Natural killer cell (primary cell): ENCODE measurements at regions not wholly inside any gene's neighbourhood (a gene's known extent, or its start where the extent isn't known, plus 50 kb on each side); places are given as distances from the start of the nearest gene placed in this dataset.

Source experiments
- ATAC-seq, 3 donors: fragments of 150-1000 bp in 2 of 3; fragments of 200-7000 bp in 1 of 3; cut with Tn5 transposase; 1 replicate in 1 of 3; 2 replicates in 2 of 3; pipeline ENCODE4 v1.10.0; 2021; ENCODE audit warnings: mild to moderate bottlenecking in 2 of 3, moderate library complexity in 2 of 3
- DNase-seq, 2 donors: peaks; one replicate each; pipeline versions ENCODE4 v3.0.0 to v3.0.0-alpha.2; 2013 to 2021; ENCODE audit warnings: mixed read lengths in 1 of 2
- H3K27ac ChIP-seq: one replicate; pipeline ENCODE4 v1.5.1; 2013; ENCODE audit warnings: mild to moderate bottlenecking, low read length
- H3K27me3 ChIP-seq: one replicate; pipeline ENCODE4 v1.6.1; 2013; ENCODE audit warnings: low read length; ENCODE audit not compliant: control insufficient read depth, insufficient read depth
- H3K36me3 ChIP-seq: one replicate; pipeline ENCODE4 v1.6.1; 2013; ENCODE audit warnings: low read length; ENCODE audit not compliant: control insufficient read depth, insufficient read depth
- H3K4me1 ChIP-seq: one replicate; pipeline ENCODE4 v1.6.1; 2013; ENCODE audit warnings: low read length; ENCODE audit not compliant: control insufficient read depth, insufficient read depth
- H3K4me3 ChIP-seq: one replicate; pipeline ENCODE4 v1.5.1; 2013; ENCODE audit warnings: low read length
- H3K9me3 ChIP-seq: one replicate; pipeline ENCODE4 v1.6.1; 2013; ENCODE audit warnings: low read length; ENCODE audit not compliant: control insufficient read depth, insufficient read depth
- H3K27ac Mint-ChIP-seq, 2 donors: one replicate each; pipeline ENCODE4 v1.8.0; 2022; ENCODE audit warnings: mild to moderate bottlenecking in 2 of 2, mixed read lengths in 2 of 2, moderate library complexity in 1 of 2
- H3K27me3 Mint-ChIP-seq, 2 donors: one replicate each; pipeline ENCODE4 v1.8.0; 2022; ENCODE audit warnings: low read depth in 2 of 2, mixed read lengths in 2 of 2
- H3K36me3 Mint-ChIP-seq: one replicate; pipeline ENCODE4 v1.8.0; 2022; ENCODE audit warnings: mixed read lengths
- H3K4me1 Mint-ChIP-seq, 2 donors: one replicate each; pipeline ENCODE4 v1.8.0; 2022; ENCODE audit warnings: mixed read lengths in 2 of 2
- H3K4me3 Mint-ChIP-seq: one replicate; pipeline ENCODE4 v1.8.0; 2022; ENCODE audit warnings: mild to moderate bottlenecking, moderate library complexity, mixed read lengths
- H3K9me3 Mint-ChIP-seq, 2 donors: one replicate each; pipeline ENCODE4 v1.8.0; 2022; ENCODE audit warnings: mixed read lengths in 2 of 2
- CTCF ChIP-seq: fragments of 200-600 bp; IDR thresholded peaks from one replicate; pipeline ENCODE4 v1.8.0; 2022; ENCODE audit warnings: antibody characterized with exemption
- WGBS: methylation state at CpG from one replicate; pipeline ENCODE4 v1.1.7; 2013; ENCODE audit warnings: missing lambda C conversion rate; ENCODE audit not compliant: insufficient coverage; 5-methylcytosine and 5-hydroxymethylcytosine counted together
- intact Hi-C: fragments of 100-400 bp; cut with micrococcal nuclease; formaldehyde crosslinking; loops from one replicate; pipeline ENCODE4 v1.14.2; 2022

DNA sequence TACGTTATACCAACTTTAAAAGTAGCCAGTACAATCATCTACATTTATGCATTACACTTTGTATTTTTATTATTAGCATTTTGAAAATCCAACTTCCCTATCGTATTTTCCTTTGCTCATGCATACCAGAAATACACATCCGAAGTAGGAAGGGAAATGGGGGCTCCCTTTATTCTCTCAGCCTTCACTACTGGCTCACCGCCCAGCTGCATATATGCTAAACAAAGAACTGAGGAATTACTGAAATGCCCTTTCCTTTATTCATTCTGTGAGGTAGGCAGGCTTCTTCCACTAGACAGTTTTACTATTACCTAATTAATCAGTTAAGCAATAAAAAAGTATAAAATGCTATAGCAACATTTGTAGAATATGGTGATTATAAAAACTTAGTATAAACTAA is 291.6 kb downstream of the KLF12 start:
- intact Hi-C loops: no loop called here
- H3K27me3 Mint-ChIP-seq: no peaks in the 10 kb centered on the region
- no peak for ATAC-seq
- peaks cover 41 to 54% of the 10 kb centered on the region in 2 donors for H3K4me1 Mint-ChIP-seq
- Histone ChIP-seq H3K9me3 (no peaks in the 10 kb centered on the region), H3K4me1 (no peaks in the 10 kb centered on the region), H3K36me3 (peaks cover 17% of the 10 kb centered on the region), H3K4me3 (no peak overlapping the region), H3K27me3 (no peaks in the 10 kb centered on the region), H3K27ac (no peak overlapping the region)
- H3K27ac Mint-ChIP-seq: no peak overlapping the region
- no peaks in the 10 kb centered on the region for H3K9me3 Mint-ChIP-seq
- WGBS: 94% methylated on average over 3 of the region's 4 CpGs
- peaks cover 7% of the 10 kb centered on the region for H3K36me3 Mint-ChIP-seq
- H3K4me3 Mint-ChIP-seq: no peak overlapping the region
- TF ChIP-seq CTCF: no peak
- DNase-seq: no peak

DNA sequence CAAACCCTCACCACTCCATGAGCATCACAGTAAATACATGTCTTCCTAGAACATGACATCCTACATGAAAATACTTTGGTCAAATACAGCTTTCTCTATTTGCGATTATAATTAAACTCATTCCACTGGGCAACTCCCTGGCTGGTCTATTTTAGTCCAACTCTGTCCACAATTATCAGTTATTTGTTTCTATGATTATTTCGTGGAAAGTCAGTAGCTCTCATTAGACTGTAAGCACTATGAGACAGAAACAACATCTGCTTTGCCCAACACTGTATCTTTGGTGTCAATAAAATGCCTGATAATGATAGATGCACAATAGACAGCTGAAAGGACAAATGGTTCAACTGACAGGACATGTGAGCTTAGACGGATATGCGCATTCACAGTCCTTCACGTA is 292.0 kb downstream of the KLF12 start:
- TF ChIP-seq CTCF: no peak
- Histone ChIP-seq H3K4me1 (no peaks in the 10 kb centered on the region), H3K9me3 (no peaks in the 10 kb centered on the region), H3K27ac (no peak overlapping the region), H3K36me3 (peaks cover 17% of the 10 kb centered on the region), H3K4me3 (no peak overlapping the region), H3K27me3 (no peaks in the 10 kb centered on the region)
- no peak for DNase-seq
- no peak overlapping the region for H3K27ac Mint-ChIP-seq
- H3K27me3 Mint-ChIP-seq: no peaks in the 10 kb centered on the region
- no peak for ATAC-seq
- H3K4me3 Mint-ChIP-seq: no peak overlapping the region
- H3K4me1 Mint-ChIP-seq: peaks cover 46 to 55% of the 10 kb centered on the region in 2 donors
- intact Hi-C loops: no loop called here
- H3K36me3 Mint-ChIP-seq: peaks cover 7% of the 10 kb centered on the region
- 98% methylated on average over 5 of the region's 5 CpGs for WGBS
- H3K9me3 Mint-ChIP-seq: no peaks in the 10 kb centered on the region

DNA sequence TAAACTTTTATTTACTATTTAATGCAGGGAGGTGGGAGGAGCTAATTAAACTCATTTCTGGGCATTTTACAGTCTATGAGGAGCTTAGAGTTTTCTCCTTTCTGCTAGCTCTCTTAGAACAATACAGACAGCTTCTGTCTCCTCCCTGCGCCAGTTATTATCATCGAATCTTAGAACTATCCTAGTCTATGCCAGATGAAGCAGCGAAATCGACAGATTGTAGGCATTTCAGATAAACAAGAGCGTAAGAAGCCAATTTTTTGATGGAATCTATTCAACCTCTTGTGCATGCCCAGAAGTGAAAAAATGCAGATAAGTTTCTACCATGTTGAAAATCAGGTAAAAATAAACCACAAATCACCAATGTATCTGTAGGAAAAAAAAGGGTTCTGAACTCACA is 297.1 kb downstream of the KLF12 start:
- Histone ChIP-seq H3K4me1 (no peaks in the 10 kb centered on the region), H3K36me3 (peaks cover 2% of the 10 kb centered on the region), H3K27ac (no peak overlapping the region), H3K4me3 (no peak overlapping the region), H3K9me3 (no peaks in the 10 kb centered on the region), H3K27me3 (no peaks in the 10 kb centered on the region)
- Mint-ChIP-seq H3K9me3 (no peaks in the 10 kb centered on the region), H3K4me1 (peaks cover 43 to 51% of the 10 kb centered on the region in 2 donors), H3K27me3 (no peaks in the 10 kb centered on the region), H3K4me3 (no peak overlapping the region), H3K27ac (peak overlapping the region in 1 of 2 donors; percentile 14), H3K36me3 (no peaks in the 10 kb centered on the region)
- WGBS: over 99% methylated on average over 5 of the region's 5 CpGs
- intact Hi-C loops: loop anchor here (5.0 kb wide), 1 partner anchor 1380 kb away; no protein-coding TSS in a partner anchor
- ATAC-seq: no peak
- no peak for DNase-seq
- no peak for TF ChIP-seq CTCF

GRCh38 chr13:73835138-73835721 is 299.0 kb downstream of the KLF12 start:
- intact Hi-C loops: loop anchor here (1.0 to 5.0 kb wide), 2 partner anchors 452 to 1382 kb away; no protein-coding TSS in a partner anchor
- Histone ChIP-seq H3K4me1 (no peaks in the 10 kb centered on the region), H3K4me3 (no peak overlapping the region), H3K27me3 (no peaks in the 10 kb centered on the region), H3K9me3 (no peaks in the 10 kb centered on the region), H3K36me3 (peaks cover 2% of the 10 kb centered on the region), H3K27ac (no peak overlapping the region)
- WGBS: 0% methylated on average over 1 of the region's 5 CpGs
- no peaks in the 10 kb centered on the region for H3K36me3 Mint-ChIP-seq
- peak in 1 of 2 donors; percentile 70 for DNase-seq
- ATAC-seq: peak in 2 of 3 donors; percentile 59 to 60
- no peaks in the 10 kb centered on the region for H3K9me3 Mint-ChIP-seq
- no peak overlapping the region for H3K27ac Mint-ChIP-seq
- TF ChIP-seq CTCF: peak; percentile 87
- H3K4me1 Mint-ChIP-seq: peaks cover 29 to 43% of the 10 kb centered on the region in 2 donors
- H3K4me3 Mint-ChIP-seq: no peak overlapping the region
- H3K27me3 Mint-ChIP-seq: no peaks in the 10 kb centered on the region
